HepG2 (cell line): ENCODE measurements at regions not wholly inside any gene's neighbourhood (a gene's known extent, or its start where the extent isn't known, plus 50 kb on each side); places are given as distances from the start of the nearest gene placed in this dataset.

ENCODE experiments used
- EEA1 ChIP-seq: sonication (generic); formaldehyde crosslinking; IDR thresholded peaks from 2 replicates; pipeline ENCODE4 v1.5.1; 2020; ENCODE audit warnings: mild to moderate bottlenecking, missing genetic modification reagents, borderline replicate concordance
- ETV5 ChIP-seq: IDR thresholded peaks from 2 replicates; pipeline ENCODE4 v1.6.1; 2018; ENCODE audit warnings: missing biosample characterization, missing genetic modification reagents, inconsistent platforms, borderline replicate concordance
- FOXO1 ChIP-seq: sonication (generic); formaldehyde crosslinking; IDR thresholded peaks from 2 replicates; pipeline ENCODE4 v1.4.0; 2020; ENCODE audit warnings: missing genetic modification reagents
- GLI4 ChIP-seq: sonication (generic); formaldehyde crosslinking; IDR thresholded peaks from 2 replicates; pipeline ENCODE4 v1.5.1; 2020; ENCODE audit warnings: missing genetic modification reagents, mild to moderate bottlenecking, moderate library complexity, borderline replicate concordance
- JARID2 ChIP-seq: sonication (generic); formaldehyde crosslinking; IDR thresholded peaks from 2 replicates; pipeline ENCODE4 v1.8.1; 2023; ENCODE audit warnings: missing genetic modification reagents, inconsistent platforms; ENCODE audit not compliant: insufficient replicate concordance
- MBD4 ChIP-seq: IDR thresholded peaks from 2 replicates; pipeline ENCODE4 v1.6.1; 2012; ENCODE audit warnings: low read length, inconsistent platforms, borderline replicate concordance
- NCOR1 ChIP-seq: fragments of 200-600 bp; sonication (generic); IDR thresholded peaks from 2 replicates; pipeline ENCODE4 v1.7.0; 2017; ENCODE audit warnings: antibody characterized with exemption, low read length, borderline replicate concordance
- NFRKB ChIP-seq: fragments of 450-650 bp; IDR thresholded peaks from 2 replicates; pipeline ENCODE4 v1.6.1; 2017
- ONECUT2 ChIP-seq: sonication (generic); formaldehyde crosslinking; IDR thresholded peaks from 2 replicates; pipeline ENCODE4 v1.4.0; 2020; ENCODE audit warnings: missing genetic modification reagents
- SCMH1 ChIP-seq: sonication (generic); formaldehyde crosslinking; IDR thresholded peaks from 2 replicates; pipeline ENCODE4 v1.9.0; 2021; ENCODE audit warnings: missing genetic modification reagents, mild to moderate bottlenecking, borderline replicate concordance
- SIX1 ChIP-seq: sonication (generic); formaldehyde crosslinking; IDR thresholded peaks from 2 replicates; pipeline ENCODE4 v1.4.0; 2020; ENCODE audit warnings: missing genetic modification reagents, borderline replicate concordance
- SP140L ChIP-seq: sonication (generic); formaldehyde crosslinking; IDR thresholded peaks from 2 replicates; pipeline ENCODE4 v1.4.0; 2020; ENCODE audit warnings: missing genetic modification reagents, borderline replicate concordance
- TCF7L2 ChIP-seq: IDR thresholded peaks from 2 replicates; pipeline ENCODE4 v1.6.1; 2011; ENCODE audit warnings: mild to moderate bottlenecking, low read depth, low read length, moderate library complexity
- TFDP2 ChIP-seq: sonication (generic); formaldehyde crosslinking; IDR thresholded peaks from 2 replicates; pipeline ENCODE4 v1.4.0; 2020; ENCODE audit warnings: missing genetic modification reagents
- U2AF1 ChIP-seq: fragments of 200-400 bp; formaldehyde crosslinking; optimal IDR thresholded peaks from 2 replicates; pipeline ENCODE3; 2017; ENCODE audit warnings: mild to moderate bottlenecking, low read depth, low read length
- ZFP37 ChIP-seq: sonication (generic); formaldehyde crosslinking; IDR thresholded peaks from 2 replicates; pipeline ENCODE4 v1.4.0; 2020; ENCODE audit warnings: missing genetic modification reagents, borderline replicate concordance
- ZNF431 ChIP-seq: sonication (generic); formaldehyde crosslinking; IDR thresholded peaks from 2 replicates; pipeline ENCODE4 v1.9.0; 2022; ENCODE audit warnings: missing genetic modification reagents, low read depth, mild to moderate bottlenecking, borderline replicate concordance
- ZNF670 ChIP-seq: sonication (generic); formaldehyde crosslinking; IDR thresholded peaks from 2 replicates; pipeline ENCODE4 v1.8.0; 2022; ENCODE audit warnings: mild to moderate bottlenecking, missing genetic modification reagents, borderline replicate concordance
- ZNF7 ChIP-seq: IDR thresholded peaks from 2 replicates; pipeline ENCODE4 v1.6.1; 2016; ENCODE audit warnings: missing biosample characterization, missing genetic modification reagents
- ZSCAN20 ChIP-seq: sonication (generic); formaldehyde crosslinking; IDR thresholded peaks from 2 replicates; pipeline ENCODE4 v1.4.0; 2020; ENCODE audit warnings: missing genetic modification reagents, mild to moderate bottlenecking, borderline replicate concordance
- TF ChIP-seq, protein P1 (sequence below): sonication (generic); formaldehyde crosslinking; IDR thresholded peaks from 2 replicates; pipeline ENCODE4 v1.8.1; 2023; ENCODE audit warnings: mild to moderate bottlenecking, missing genetic modification reagents, borderline replicate concordance
- TF ChIP-seq, protein P2 (sequence below): sonication (generic); formaldehyde crosslinking; IDR thresholded peaks from 2 replicates; pipeline ENCODE4 v1.5.0; 2020; ENCODE audit warnings: mild to moderate bottlenecking, missing genetic modification reagents
- TF ChIP-seq, protein P3 (sequence below): sonication (generic); formaldehyde crosslinking; IDR thresholded peaks from 2 replicates; pipeline ENCODE4 v1.4.0; 2020; ENCODE audit warnings: mild to moderate bottlenecking, missing genetic modification reagents

DNA sequence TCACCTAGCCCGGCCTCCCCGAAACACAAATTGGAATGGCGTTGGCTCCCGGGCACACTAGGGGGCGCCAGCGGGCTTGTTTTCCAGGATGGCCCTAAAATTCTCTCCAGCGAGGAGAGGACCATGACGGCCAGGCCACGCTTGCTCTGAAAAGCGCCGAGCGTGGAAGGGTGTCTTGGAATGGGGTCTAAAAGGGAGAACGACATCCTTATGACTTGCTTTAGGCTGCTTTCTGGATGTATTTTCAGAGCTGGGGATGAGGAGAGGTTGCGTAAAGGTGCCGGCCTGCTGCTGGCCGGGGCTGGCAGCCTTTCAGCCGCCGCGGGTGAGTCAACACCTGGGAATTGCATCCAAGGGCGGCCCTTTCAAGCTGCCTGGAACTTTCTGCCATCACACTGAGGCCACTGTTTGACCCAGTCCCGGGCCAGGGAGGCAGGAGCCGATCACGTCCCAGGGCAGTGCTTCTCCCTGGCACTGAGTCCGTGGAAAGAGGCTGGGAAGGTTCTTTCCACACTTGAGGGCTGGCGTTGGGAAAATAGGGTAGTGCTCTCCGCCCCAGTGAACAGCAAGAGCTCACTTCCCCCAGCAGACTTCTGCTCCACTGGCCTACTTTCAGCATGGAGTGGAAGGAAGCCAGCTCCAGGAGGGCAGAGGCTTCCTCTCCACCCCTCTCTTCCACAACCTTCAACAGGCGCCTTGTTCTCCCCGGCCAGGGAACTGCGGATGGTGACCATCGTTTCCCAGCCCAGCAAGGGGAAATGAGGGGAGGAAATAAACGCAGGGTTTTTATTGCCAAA is 216.2 kb downstream of the TTC8 start (continued):
- TF ChIP-seq ZNF670 = no peak
- TF ChIP-seq, protein P1, sequence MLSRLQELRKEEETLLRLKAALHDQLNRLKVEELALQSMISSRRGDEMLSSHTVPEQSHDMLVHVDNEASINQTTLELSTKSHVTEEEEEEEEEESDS (CRISPR knock-in tag) = 0 out of 2 replicates have a peak, but pooled peaks have one; percentile 9
- peak; percentile 32; the same call in 1 of the 2 replicates for TF ChIP-seq SP140L (CRISPR knock-in tag)
- TF ChIP-seq U2AF1 = no peak
- TF ChIP-seq JARID2 (CRISPR knock-in tag) = no peak
- no peak for TF ChIP-seq ZSCAN20
- TF ChIP-seq FOXO1 (CRISPR knock-in tag) = peak; percentile 81; the same call in 1 of the 2 replicates
- TF ChIP-seq EEA1 (CRISPR knock-in tag) = no peak
- TF ChIP-seq SCMH1 (CRISPR knock-in tag) = no peak
- TF ChIP-seq, protein P2, sequence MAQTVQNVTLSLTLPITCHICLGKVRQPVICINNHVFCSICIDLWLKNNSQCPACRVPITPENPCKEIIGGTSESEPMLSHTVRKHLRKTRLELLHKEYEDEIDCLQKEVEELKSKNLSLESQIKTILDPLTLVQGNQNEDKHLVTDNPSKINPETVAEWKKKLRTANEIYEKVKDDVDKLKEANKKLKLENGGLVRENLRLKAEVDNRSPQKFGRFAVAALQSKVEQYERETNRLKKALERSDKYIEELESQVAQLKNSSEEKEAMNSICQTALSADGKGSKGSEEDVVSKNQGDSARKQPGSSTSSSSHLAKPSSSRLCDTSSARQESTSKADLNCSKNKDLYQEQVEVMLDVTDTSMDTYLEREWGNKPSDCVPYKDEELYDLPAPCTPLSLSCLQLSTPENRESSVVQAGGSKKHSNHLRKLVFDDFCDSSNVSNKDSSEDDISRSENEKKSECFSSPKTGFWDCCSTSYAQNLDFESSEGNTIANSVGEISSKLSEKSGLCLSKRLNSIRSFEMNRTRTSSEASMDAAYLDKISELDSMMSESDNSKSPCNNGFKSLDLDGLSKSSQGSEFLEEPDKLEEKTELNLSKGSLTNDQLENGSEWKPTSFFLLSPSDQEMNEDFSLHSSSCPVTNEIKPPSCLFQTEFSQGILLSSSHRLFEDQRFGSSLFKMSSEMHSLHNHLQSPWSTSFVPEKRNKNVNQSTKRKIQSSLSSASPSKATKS (CRISPR knock-in tag) = no peak
- no peak for TF ChIP-seq TCF7L2
- TF ChIP-seq NCOR1 = peak; percentile 56; the same call in 1 of the 2 replicates
- TF ChIP-seq NFRKB = no peak
- no peak for TF ChIP-seq ONECUT2
- TF ChIP-seq SIX1 (CRISPR knock-in tag) = 0 out of 2 replicates have a peak, but pooled peaks have one; percentile 24
- TF ChIP-seq MBD4 = no peak
- TF ChIP-seq, protein P3, sequence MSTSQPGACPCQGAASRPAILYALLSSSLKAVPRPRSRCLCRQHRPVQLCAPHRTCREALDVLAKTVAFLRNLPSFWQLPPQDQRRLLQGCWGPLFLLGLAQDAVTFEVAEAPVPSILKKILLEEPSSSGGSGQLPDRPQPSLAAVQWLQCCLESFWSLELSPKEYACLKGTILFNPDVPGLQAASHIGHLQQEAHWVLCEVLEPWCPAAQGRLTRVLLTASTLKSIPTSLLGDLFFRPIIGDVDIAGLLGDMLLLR (CRISPR knock-in tag) = peak; percentile 5; the same call in 1 of the 2 replicates
- TF ChIP-seq ZNF7 (CRISPR knock-in tag) = no peak
- peak; percentile 67; the same call in 1 of the 2 replicates for TF ChIP-seq ETV5 (CRISPR knock-in tag)
- TF ChIP-seq ZFP37 (CRISPR knock-in tag) = peak; percentile 41; the same call in 1 of the 2 replicates
- peak; percentile 81 for TF ChIP-seq TFDP2 (CRISPR knock-in tag)
- no peak; the same call in 1 of the 2 replicates for TF ChIP-seq GLI4 (CRISPR knock-in tag)
- TF ChIP-seq ZNF431 = no peak
